Natural killer cell treated with Interleukin-12 subunit alpha and Interleukin-12 subunit beta and Interleukin-15 and Interleukin-18, amount 100 ng/mL, for 72 hours (primary cell): ENCODE measurements at regions not wholly inside any gene's neighbourhood (a gene's known extent, or its start where the extent isn't known, plus 50 kb on each side); places are given as distances from the start of the nearest gene placed in this dataset.
"Not testable (repeated sequence)": the region's sequence is repeated elsewhere in the genome, so short reads cannot be mapped to it uniquely, and the experiment has no call there.

Experiments used
- ATAC-seq, 2 donors: fragments of 150-1000 bp; cut with Tn5 transposase in 1 of 2; sonication (Bioruptor Pico), chemical (Tn5 transposase) in 1 of 2; 2 replicates each; pipeline ENCODE4 v1.10.0; 2021
- DNase-seq: peaks from one replicate; pipeline ENCODE4 v3.0.0; 2022; ENCODE audit warnings: low spot score
- H3K27ac Mint-ChIP-seq, 2 donors: 1 replicate in 1 of 2; 2 replicates in 1 of 2; pipeline ENCODE4 v1.8.0; 2022; ENCODE audit warnings: mixed read lengths in 2 of 2, mild to moderate bottlenecking in 1 of 2, moderate library complexity in 1 of 2
- H3K27me3 Mint-ChIP-seq, 2 donors: 1 replicate in 1 of 2; 2 replicates in 1 of 2; pipeline ENCODE4 v1.8.0; 2022; ENCODE audit warnings: mixed read lengths in 2 of 2
- H3K36me3 Mint-ChIP-seq: one replicate; pipeline ENCODE4 v1.8.0; 2022; ENCODE audit warnings: mixed read lengths
- H3K4me1 Mint-ChIP-seq, 2 donors: 1 replicate in 1 of 2; 2 replicates in 1 of 2; pipeline ENCODE4 v1.8.0; 2022; ENCODE audit warnings: low read depth in 2 of 2, mixed read lengths in 2 of 2, mild to moderate bottlenecking in 1 of 2
- H3K4me3 Mint-ChIP-seq: one replicate; pipeline ENCODE4 v1.8.0; 2022; ENCODE audit warnings: mixed read lengths
- H3K9me3 Mint-ChIP-seq: 2 replicates; pipeline ENCODE4 v1.8.0; 2022; ENCODE audit warnings: mixed read lengths

GRCh38 chr6:167707686-167708500 lies 118.8 kb upstream of the AFDN start:
- ATAC-seq, result no peak

GRCh38 chr6:167708501-167709094 lies 118.1 kb upstream of the AFDN start:
- Mint-ChIP-seq H3K27me3 (peaks cover 43 to 51% of the 10 kb centered on the region in 2 donors), H3K27ac (no peak overlapping the region), H3K9me3 (no peaks in the 10 kb centered on the region), H3K4me1 (peaks cover 19 to 28% of the 10 kb centered on the region in 2 donors), H3K36me3 (no peaks in the 10 kb centered on the region), H3K4me3 (no peak overlapping the region)
- ATAC-seq (no peak), DNase-seq (no peak)

More at GRCh38 chr6:167707686-167708500, 118.8 kb upstream of the AFDN start:
- no peaks in the 10 kb centered on the region for H3K9me3 Mint-ChIP-seq
- H3K4me1 Mint-ChIP-seq, result peaks cover 19 to 28% of the 10 kb centered on the region in 2 donors
- H3K36me3 Mint-ChIP-seq, result no peaks in the 10 kb centered on the region
- peaks cover 40 to 47% of the 10 kb centered on the region in 2 donors for H3K27me3 Mint-ChIP-seq
- DNase-seq, result no peak
- no peak overlapping the region for H3K4me3 Mint-ChIP-seq
- no peak overlapping the region for H3K27ac Mint-ChIP-seq

- Mint-ChIP-seq H3K4me3 (no peak overlapping the region), H3K4me1 (peaks cover 19 to 28% of the 10 kb centered on the region in 2 donors), H3K27me3 (peaks cover 48 to 57% of the 10 kb centered on the region in 2 donors), H3K9me3 (no peaks in the 10 kb centered on the region), H3K36me3 (no peaks in the 10 kb centered on the region), H3K27ac (no peak overlapping the region)
- DNase-seq, result no peak
- no peak for ATAC-seq
Observed at GRCh38 chr6:167709196-167709595, 117.5 kb upstream of the AFDN start.

- not testable (repeated sequence) for H3K36me3 Mint-ChIP-seq, H3K27ac Mint-ChIP-seq, ATAC-seq, H3K9me3 Mint-ChIP-seq, H3K4me3 Mint-ChIP-seq, DNase-seq
- H3K27me3 Mint-ChIP-seq, result peaks cover 52 to 59% of the 10 kb centered on the region in 2 donors
- peaks cover 17 to 26% of the 10 kb centered on the region in 2 donors for H3K4me1 Mint-ChIP-seq
Observed at GRCh38 chr6:167709776-167710336, 116.9 kb upstream of the AFDN start.

- H3K27me3 Mint-ChIP-seq, result peaks cover 53 to 61% of the 10 kb centered on the region in 2 donors
- peaks cover 11 to 22% of the 10 kb centered on the region in 2 donors for H3K4me1 Mint-ChIP-seq
- ATAC-seq, result no peak
- H3K36me3 Mint-ChIP-seq, result no peaks in the 10 kb centered on the region
- no peaks in the 10 kb centered on the region for H3K9me3 Mint-ChIP-seq
- H3K4me3 Mint-ChIP-seq, result no peak overlapping the region
- H3K27ac Mint-ChIP-seq, result no peak overlapping the region
- DNase-seq, result no peak
Observed at GRCh38 chr6:167710363-167710920, 116.3 kb upstream of the AFDN start.

GRCh38 chr6:167711211-167711610 lies 115.5 kb upstream of the AFDN start:
- Mint-ChIP-seq H3K27ac (no peak overlapping the region), H3K4me1 (peaks cover 9 to 17% of the 10 kb centered on the region in 2 donors), H3K4me3 (no peak overlapping the region), H3K9me3 (no peaks in the 10 kb centered on the region), H3K36me3 (no peaks in the 10 kb centered on the region), H3K27me3 (peaks cover 59 to 69% of the 10 kb centered on the region in 2 donors)
- no peak for ATAC-seq
- no peak for DNase-seq

GRCh38 chr6:167711768-167712730 lies 114.7 kb upstream of the AFDN start:
- Mint-ChIP-seq H3K27ac (no peak overlapping the region), H3K36me3 (no peaks in the 10 kb centered on the region), H3K4me3 (no peak overlapping the region), H3K4me1 (peaks cover under 1 to 14% of the 10 kb centered on the region in 2 donors), H3K27me3 (peaks cover 65 to 69% of the 10 kb centered on the region in 2 donors), H3K9me3 (no peaks in the 10 kb centered on the region)
- DNase-seq (no peak), ATAC-seq (no peak)

- H3K27ac Mint-ChIP-seq, result no peak overlapping the region
- ATAC-seq, result no peak
- H3K36me3 Mint-ChIP-seq, result no peaks in the 10 kb centered on the region
- H3K4me3 Mint-ChIP-seq, result no peak overlapping the region
- no peak for DNase-seq
- H3K27me3 Mint-ChIP-seq, result peaks cover 61 to 64% of the 10 kb centered on the region in 2 donors
- H3K4me1 Mint-ChIP-seq, result peaks cover 0 to 9% of the 10 kb centered on the region in 2 donors
- no peaks in the 10 kb centered on the region for H3K9me3 Mint-ChIP-seq
Observed at GRCh38 chr6:167712731-167713475, 113.8 kb upstream of the AFDN start.

GRCh38 chr6:167714152-167714551 lies 112.6 kb upstream of the AFDN start:
- no peak for DNase-seq
- H3K27ac Mint-ChIP-seq, result no peak overlapping the region
- peaks cover 59 to 60% of the 10 kb centered on the region in 2 donors for H3K27me3 Mint-ChIP-seq

GRCh38 chr6:167717455-167717854 lies 109.3 kb upstream of the AFDN start:
- peak; percentile 46 to 61 for ATAC-seq
- DNase-seq, result no peak
- Mint-ChIP-seq H3K4me1 (no peaks in the 10 kb centered on the region), H3K27me3 (peaks cover 40 to 46% of the 10 kb centered on the region in 2 donors), H3K4me3 (no peak overlapping the region), H3K36me3 (no peaks in the 10 kb centered on the region), H3K9me3 (peaks cover 2% of the 10 kb centered on the region), H3K27ac (no peak overlapping the region)

More at GRCh38 chr6:167714152-167714551, 112.6 kb upstream of the AFDN start:
- Mint-ChIP-seq H3K4me3 (no peak overlapping the region), H3K36me3 (no peaks in the 10 kb centered on the region), H3K9me3 (no peaks in the 10 kb centered on the region), H3K4me1 (peaks cover 0 to 1% of the 10 kb centered on the region in 2 donors)
- ATAC-seq, result no peak

- H3K9me3 Mint-ChIP-seq, result peaks cover 2% of the 10 kb centered on the region
Observed at GRCh38 chr6:167717867-167718266, 108.8 kb upstream of the AFDN start.

GRCh38 chr6:167719920-167720319 lies 106.8 kb upstream of the AFDN start:
- ATAC-seq (no peak), DNase-seq (no peak)
- Mint-ChIP-seq H3K9me3 (peaks cover 2% of the 10 kb centered on the region), H3K36me3 (no peaks in the 10 kb centered on the region), H3K27me3 (peaks cover 23 to 32% of the 10 kb centered on the region in 2 donors), H3K4me3 (no peak overlapping the region), H3K27ac (no peak overlapping the region), H3K4me1 (no peaks in the 10 kb centered on the region)

More at GRCh38 chr6:167717867-167718266, 108.8 kb upstream of the AFDN start:
- Mint-ChIP-seq H3K36me3 (no peaks in the 10 kb centered on the region), H3K4me1 (no peaks in the 10 kb centered on the region), H3K27me3 (peaks cover 40 to 44% of the 10 kb centered on the region in 2 donors), H3K4me3 (no peak overlapping the region), H3K27ac (no peak overlapping the region)
- DNase-seq, result no peak
- ATAC-seq, result no peak
